T47D (cell line): ENCODE measurements at regions not wholly inside any gene's neighbourhood (a gene's known extent, or its start where the extent isn't known, plus 50 kb on each side); places are given as distances from the start of the nearest gene placed in this dataset.

Source experiments
- DNase-seq, 2 experiments: peaks; one replicate each; pipeline versions ENCODE4 v3.0.0 to v3.0.0-alpha.2; 2011 to 2012; ENCODE audit warnings: low read depth in 1 of 2, low spot score in 1 of 2
- JUND ChIP-seq: IDR thresholded peaks from 2 replicates; pipeline ENCODE4 v1.6.1; 2012; ENCODE audit warnings: low read depth
- in situ Hi-C: cut with HindIII; loops from 2 replicates; pipeline ENCODE4 v1.10.0; 2016; ENCODE audit warnings: low sequenced_read_pairs, low pct_unique_long_range_greater_than_20kb

- no peak for DNase-seq
- no peak for TF ChIP-seq JUND
- in situ Hi-C loops, result no loop called here
Measured at GRCh38 chr5:67978171-67978570, 237.4 kb upstream of the PIK3R1 start.

GRCh38 chr5:67976891-67977601 lies 238.5 kb upstream of the PIK3R1 start:
- in situ Hi-C loops, result no loop called here
- DNase-seq, result no peak
- no peak for TF ChIP-seq JUND

GRCh38 chr5:67976181-67976580 lies 239.4 kb upstream of the PIK3R1 start:
- no peak for DNase-seq
- in situ Hi-C loops, result no loop called here

GRCh38 chr5:67974471-67974870 lies 241.1 kb upstream of the PIK3R1 start:
- TF ChIP-seq JUND, result no peak
- no peak for DNase-seq
- in situ Hi-C loops, result no loop called here

More at GRCh38 chr5:67976181-67976580, 239.4 kb upstream of the PIK3R1 start:
- TF ChIP-seq JUND, result no peak

- no peak for TF ChIP-seq JUND
- no peak for DNase-seq
- in situ Hi-C loops, result no loop called here
Measured at GRCh38 chr5:67974054-67974453, 241.5 kb upstream of the PIK3R1 start.

GRCh38 chr5:67971971-67972821 lies 243.4 kb upstream of the PIK3R1 start:
- DNase-seq, result no peak
- TF ChIP-seq JUND, result no peak
- in situ Hi-C loops, result no loop called here

DNA sequence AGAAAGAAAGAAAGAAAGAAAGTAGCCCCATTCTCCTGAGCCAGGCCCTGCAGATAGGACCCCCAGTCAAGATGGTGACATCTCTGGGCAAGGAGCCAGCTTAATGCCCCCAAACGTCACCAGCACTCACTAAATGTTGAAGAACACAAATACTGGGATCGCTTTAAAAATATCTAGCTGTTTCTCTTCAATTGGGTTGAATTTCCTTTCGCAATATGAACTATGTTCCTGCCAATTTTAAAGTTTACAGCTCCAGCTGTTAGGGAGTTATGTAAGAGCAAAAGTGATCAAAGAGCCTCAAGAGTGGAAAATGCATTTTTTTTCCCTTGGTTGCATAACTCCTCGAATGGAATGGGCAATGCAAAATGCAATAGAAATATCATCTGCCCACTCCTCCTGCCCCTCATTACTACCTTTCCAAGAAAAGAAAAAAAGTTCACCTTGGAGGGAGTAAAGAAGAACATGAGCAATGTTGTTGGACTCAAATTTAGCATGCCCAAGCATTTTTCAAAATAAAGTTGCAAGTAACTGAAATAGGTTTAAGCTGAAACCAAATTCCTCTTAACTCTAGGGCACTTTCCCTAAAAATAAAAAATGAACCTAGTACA lies 244.2 kb upstream of the PIK3R1 start:
- DNase-seq, result no peak
- in situ Hi-C loops, result no loop called here
- no peak for TF ChIP-seq JUND

- in situ Hi-C loops, result no loop called here
- no peak for TF ChIP-seq JUND
- no peak for DNase-seq
Measured at GRCh38 chr5:67969631-67970030, 245.9 kb upstream of the PIK3R1 start.

DNA sequence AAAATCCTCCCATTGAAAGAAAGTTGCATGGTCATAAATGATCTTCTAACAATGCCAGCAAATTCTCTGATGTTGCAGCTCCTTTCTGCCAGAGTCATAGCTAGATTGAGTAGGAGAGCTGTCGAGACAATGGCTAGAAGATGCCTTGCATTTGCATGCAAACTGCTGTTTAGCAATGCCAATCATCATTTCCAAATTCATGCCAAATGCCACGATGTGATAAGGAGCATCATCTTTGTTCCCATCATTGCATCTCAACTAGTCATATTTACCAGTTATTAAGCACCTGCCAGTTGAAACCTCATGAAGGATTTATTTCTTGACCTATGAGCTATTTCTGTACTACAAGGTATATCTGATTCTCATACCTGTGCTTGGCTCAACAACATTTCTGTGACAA lies 246.4 kb upstream of the PIK3R1 start:
- in situ Hi-C loops, result no loop called here
- TF ChIP-seq JUND, result no peak
- DNase-seq, result no peak

- no peak for DNase-seq
- TF ChIP-seq JUND, result no peak
- in situ Hi-C loops, result no loop called here
Measured at GRCh38 chr5:67966712-67967111, 248.8 kb upstream of the PIK3R1 start.

DNA sequence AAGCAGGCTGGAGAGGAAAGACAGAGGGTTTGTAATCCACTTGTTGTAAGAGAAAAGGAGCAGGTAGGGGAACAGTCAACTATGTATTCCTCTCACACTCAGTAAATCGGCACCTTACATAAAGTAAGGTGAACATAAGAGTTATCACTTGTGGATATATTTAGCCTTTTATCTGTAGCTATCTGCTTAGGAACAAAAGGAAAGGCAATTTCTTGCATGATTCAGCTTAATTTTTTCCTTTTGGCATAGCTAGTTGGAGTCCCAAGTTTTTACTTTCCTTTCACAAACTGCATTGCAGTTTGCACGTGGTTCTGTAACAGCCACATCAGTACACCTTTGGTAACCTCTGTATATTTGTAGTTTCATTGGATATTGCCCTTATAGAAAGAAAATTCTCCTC lies 250.9 kb upstream of the PIK3R1 start:
- in situ Hi-C loops, result no loop called here
- TF ChIP-seq JUND, result no peak
- DNase-seq, result no peak

GRCh38 chr5:67963789-67964519 lies 251.6 kb upstream of the PIK3R1 start:
- in situ Hi-C loops, result no loop called here
- DNase-seq, result peak; percentile 14 to 53
- TF ChIP-seq JUND, result no peak
